ENCODE measurements at regions not wholly inside any gene's neighbourhood (a gene's known extent, or its start where the extent isn't known, plus 50 kb on each side); places are given as distances from the start of the nearest gene placed in this dataset.
"Not testable (repeated sequence)": the region's sequence is repeated elsewhere in the genome, so short reads cannot be mapped to it uniquely, and the experiment has no call there.

GRCh38 chr3:118618247-118619040, 416.2 kb downstream of the IGSF11 start:
- Histone ChIP-seq H3K4me3 (no peak overlapping the region), H3K36me3 (no peaks in the 10 kb centered on the region), H3K4me1 (no peaks in the 10 kb centered on the region), H3K27ac (no peak overlapping the region), H3K27me3 (no peaks in the 10 kb centered on the region), H3K9me3 (replicated peaks) (no peaks in the 10 kb centered on the region)
- no peak for DNase-seq

DNA sequence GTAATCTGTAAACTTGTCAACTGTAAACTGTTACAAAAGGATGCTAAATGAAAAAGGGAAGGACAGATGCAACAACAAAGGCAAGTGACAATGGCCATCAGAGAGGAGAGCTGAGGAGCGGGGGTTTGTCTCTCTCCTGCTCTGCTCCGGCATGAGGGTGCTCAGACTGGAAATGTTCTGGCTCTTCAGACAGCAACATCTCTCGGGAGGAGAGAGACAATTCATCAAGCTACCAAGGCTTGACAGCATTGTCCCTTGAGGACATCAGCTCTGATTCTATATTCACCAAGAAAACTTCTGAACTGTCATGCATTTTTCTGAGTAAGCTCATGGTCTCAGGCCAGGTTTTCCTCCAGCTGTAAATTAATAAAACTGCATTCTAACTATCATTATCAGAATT, 408.2 kb downstream of the IGSF11 start:
- Histone ChIP-seq H3K27me3 (no peaks in the 10 kb centered on the region), H3K4me1 (no peaks in the 10 kb centered on the region), H3K27ac (no peak overlapping the region), H3K36me3 (no peaks in the 10 kb centered on the region), H3K4me3 (no peak overlapping the region), H3K9me3 (replicated peaks) (no peaks in the 10 kb centered on the region)
- no peak for DNase-seq

- H3K4me3 ChIP-seq = no peak overlapping the region
- H3K9me3 ChIP-seq (replicated peaks) = no peaks in the 10 kb centered on the region
- H3K4me1 ChIP-seq = no peaks in the 10 kb centered on the region
- H3K27me3 ChIP-seq = no peaks in the 10 kb centered on the region
- no peaks in the 10 kb centered on the region for H3K36me3 ChIP-seq
- no peak overlapping the region for H3K27ac ChIP-seq
- peak; percentile 47 to 83 for DNase-seq
These were observed 405.8 kb downstream of the IGSF11 start for GRCh38 chr3:118628704-118629341.

DNA sequence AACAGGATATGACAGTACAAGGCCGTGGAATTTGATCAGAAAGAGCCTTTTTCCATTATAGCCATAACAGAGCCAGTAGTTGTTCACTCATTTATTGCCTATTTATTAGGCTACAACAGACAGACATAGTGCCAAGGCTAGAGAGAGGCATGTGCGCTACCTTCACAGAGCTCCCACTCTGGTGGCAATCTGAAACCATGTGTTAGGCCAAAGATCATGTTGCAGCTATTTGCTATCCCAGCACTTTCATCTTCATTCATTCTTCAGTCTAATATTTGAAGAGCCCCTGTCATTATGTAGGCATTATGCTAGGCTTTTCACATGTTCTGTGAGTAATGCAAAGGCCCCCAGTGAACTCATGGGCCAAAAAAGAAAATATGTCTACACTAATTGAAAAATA, 404.8 kb downstream of the IGSF11 start:
- Histone ChIP-seq H3K4me1 (no peaks in the 10 kb centered on the region), H3K4me3 (no peak overlapping the region), H3K27ac (no peak overlapping the region), H3K36me3 (no peaks in the 10 kb centered on the region), H3K27me3 (no peaks in the 10 kb centered on the region), H3K9me3 (replicated peaks) (no peaks in the 10 kb centered on the region)
- DNase-seq = no peak

- no peak overlapping the region for H3K4me3 ChIP-seq
- no peak for DNase-seq
- no peaks in the 10 kb centered on the region for H3K4me1 ChIP-seq
- H3K9me3 ChIP-seq (replicated peaks) = no peaks in the 10 kb centered on the region
- H3K36me3 ChIP-seq = no peaks in the 10 kb centered on the region
- H3K27me3 ChIP-seq = no peaks in the 10 kb centered on the region
- H3K27ac ChIP-seq = no peak overlapping the region
These were observed 398.9 kb downstream of the IGSF11 start for GRCh38 chr3:118635711-118636110.

DNA sequence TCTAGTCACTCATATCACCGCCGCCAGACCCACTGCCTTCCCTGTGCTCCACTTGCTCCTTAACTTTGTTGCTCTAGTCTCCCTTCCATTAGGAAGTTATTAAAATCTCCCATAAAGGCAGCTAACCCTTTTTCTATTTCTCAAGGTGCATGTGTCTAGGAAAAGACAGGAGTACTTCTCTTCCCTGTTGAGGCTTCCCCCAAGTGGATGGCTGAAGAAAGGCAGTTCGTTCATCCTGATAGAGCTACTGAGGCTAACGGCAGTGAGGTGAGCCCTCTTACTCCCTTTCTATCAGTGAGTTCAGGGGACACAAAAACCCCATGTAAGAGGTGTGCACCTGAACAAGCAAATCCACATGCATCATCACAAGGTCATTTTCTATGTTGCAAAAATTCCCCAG, 397.8 kb downstream of the IGSF11 start:
- Histone ChIP-seq H3K27ac (no peak overlapping the region), H3K4me3 (no peak overlapping the region), H3K4me1 (no peaks in the 10 kb centered on the region), H3K27me3 (no peaks in the 10 kb centered on the region), H3K9me3 (replicated peaks) (no peaks in the 10 kb centered on the region), H3K36me3 (no peaks in the 10 kb centered on the region)
- no peak for DNase-seq

DNA sequence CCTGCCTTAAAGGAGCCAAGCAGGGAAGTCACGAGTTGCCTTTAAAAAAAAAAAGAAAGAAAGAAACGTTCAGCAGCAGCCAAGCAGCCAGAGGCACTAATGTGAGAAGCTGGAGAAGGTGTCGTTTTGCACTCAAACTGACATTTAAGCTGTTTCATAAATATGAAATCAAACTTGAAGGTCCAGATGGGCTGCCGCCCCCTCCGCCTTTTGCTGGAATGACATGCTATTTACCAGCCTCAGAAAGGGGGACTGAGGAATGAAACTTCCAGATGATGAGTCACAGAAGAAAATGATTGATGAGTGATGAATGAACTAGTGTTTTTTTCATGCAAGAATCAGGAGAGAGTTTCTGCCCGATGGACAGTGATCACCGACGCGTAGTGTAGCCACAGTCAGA, 396.8 kb downstream of the IGSF11 start:
- no peak overlapping the region for H3K27ac ChIP-seq
- no peak overlapping the region for H3K4me3 ChIP-seq
- 0 out of 2 replicates have a peak, but pooled peaks cover 6% of the 10 kb centered on the region for H3K27me3 ChIP-seq
- no peaks in the 10 kb centered on the region for H3K9me3 ChIP-seq (replicated peaks)
- H3K36me3 ChIP-seq = no peaks in the 10 kb centered on the region
- no peaks in the 10 kb centered on the region for H3K4me1 ChIP-seq
- DNase-seq = no peak

- DNase-seq = peak; percentile 6 to 15
- Histone ChIP-seq H3K4me1 (no peaks in the 10 kb centered on the region), H3K36me3 (no peaks in the 10 kb centered on the region), H3K4me3 (no peak overlapping the region), H3K27ac (no peak overlapping the region), H3K27me3 (0 out of 2 replicates have a peak, but pooled peaks cover 12% of the 10 kb centered on the region), H3K9me3 (replicated peaks) (no peaks in the 10 kb centered on the region)
These were observed 393.0 kb downstream of the IGSF11 start for GRCh38 chr3:118641608-118642007.

DNA sequence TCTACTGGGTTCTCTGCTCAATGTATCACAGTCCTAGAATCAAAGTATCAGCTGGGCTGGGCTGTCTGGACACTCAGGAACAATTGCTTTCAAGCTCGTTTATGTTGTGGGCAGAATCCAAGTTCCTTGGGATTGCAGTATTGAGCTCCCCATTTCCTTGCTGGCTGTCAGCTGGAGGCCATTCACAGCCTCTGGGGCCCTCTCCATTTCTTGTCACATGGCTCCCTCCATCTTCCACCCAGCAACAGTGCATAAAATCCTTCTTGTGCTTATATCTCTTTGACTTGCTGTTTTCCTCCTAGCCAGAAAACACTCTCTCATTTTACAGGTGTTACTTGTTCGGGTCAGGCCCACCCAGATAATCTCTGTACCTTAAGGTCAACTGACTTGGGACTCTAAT, 363.5 kb downstream of the IGSF11 start:
- no peak for DNase-seq
- Histone ChIP-seq H3K4me3 (no peak overlapping the region), H3K4me1 (no peaks in the 10 kb centered on the region), H3K27ac (no peak overlapping the region), H3K36me3 (no peaks in the 10 kb centered on the region), H3K27me3 (no peaks in the 10 kb centered on the region), H3K9me3 (replicated peaks) (no peaks in the 10 kb centered on the region)

- no peaks in the 10 kb centered on the region; the same call in 1 of the 2 replicates for H3K9me3 ChIP-seq (replicated peaks)
- H3K27me3 ChIP-seq = no peaks in the 10 kb centered on the region
- no peak overlapping the region for H3K4me3 ChIP-seq
- H3K4me1 ChIP-seq = no peaks in the 10 kb centered on the region
- H3K27ac ChIP-seq = no peak overlapping the region
- DNase-seq = no peak
- no peaks in the 10 kb centered on the region for H3K36me3 ChIP-seq
These were observed 359.3 kb downstream of the IGSF11 start for GRCh38 chr3:118675305-118675704.

DNA sequence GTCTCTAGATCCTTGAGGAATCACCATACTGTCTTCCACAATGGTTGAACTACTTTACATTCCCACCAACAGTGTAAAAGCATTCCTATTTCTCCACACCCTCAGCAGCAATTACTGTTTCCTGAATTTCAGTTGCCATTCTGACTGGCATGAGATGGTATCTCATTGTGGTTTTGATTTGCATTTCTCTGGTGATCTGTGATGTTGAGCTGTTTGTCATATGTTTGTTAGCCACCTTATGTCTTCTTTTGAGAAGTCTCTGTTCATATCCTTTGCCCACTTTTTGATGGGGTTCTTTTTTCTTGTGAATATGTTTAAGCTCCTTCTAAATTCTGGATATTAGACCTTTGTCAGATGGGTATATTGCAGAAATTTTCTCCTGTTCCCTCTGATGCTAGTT, 356.0 kb downstream of the IGSF11 start:
- not testable (repeated sequence) for DNase-seq; H3K9me3 ChIP-seq (replicated peaks); H3K36me3 ChIP-seq; H3K27ac ChIP-seq; H3K4me3 ChIP-seq; H3K27me3 ChIP-seq
- peaks cover 18% of the 10 kb centered on the region for H3K4me1 ChIP-seq

DNA sequence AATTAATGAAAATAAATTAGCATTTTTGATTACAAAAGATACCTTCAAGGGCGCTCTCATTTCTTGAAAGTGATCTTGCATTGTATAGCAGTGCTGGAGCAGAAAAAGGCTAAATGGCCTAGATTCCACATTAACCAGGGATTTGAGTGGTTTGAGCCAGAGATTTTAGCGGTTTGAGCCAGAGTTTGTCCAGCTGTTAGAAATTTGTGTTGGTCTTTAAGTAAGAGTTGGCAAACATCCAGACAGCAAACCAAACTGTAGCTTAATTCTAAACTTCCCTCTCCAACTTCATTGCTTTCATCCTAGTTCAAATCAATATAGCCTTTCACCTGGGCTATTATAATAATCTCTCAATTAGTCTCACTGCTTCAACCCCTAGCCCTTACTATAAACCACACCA, 351.7 kb downstream of the IGSF11 start:
- Histone ChIP-seq H3K27me3 (peaks cover 7% of the 10 kb centered on the region; the same call in 1 of the 2 replicates), H3K27ac (peak overlapping the region; percentile 1; the same call in 1 of the 2 replicates), H3K4me3 (no peak overlapping the region), H3K9me3 (replicated peaks) (no peaks in the 10 kb centered on the region; the same call in 1 of the 2 replicates), H3K36me3 (no peaks in the 10 kb centered on the region), H3K4me1 (peaks cover 20% of the 10 kb centered on the region)
- peak; percentile 64 to 94 for DNase-seq

- Histone ChIP-seq H3K36me3 (no peaks in the 10 kb centered on the region), H3K4me3 (no peak overlapping the region), H3K27ac (no peak overlapping the region), H3K4me1 (peaks cover 20% of the 10 kb centered on the region), H3K9me3 (replicated peaks) (no peaks in the 10 kb centered on the region; the same call in 1 of the 2 replicates), H3K27me3 (peaks cover 7% of the 10 kb centered on the region; the same call in 1 of the 2 replicates)
- no peak for DNase-seq
These were observed 351.0 kb downstream of the IGSF11 start for GRCh38 chr3:118683636-118684035.

DNA sequence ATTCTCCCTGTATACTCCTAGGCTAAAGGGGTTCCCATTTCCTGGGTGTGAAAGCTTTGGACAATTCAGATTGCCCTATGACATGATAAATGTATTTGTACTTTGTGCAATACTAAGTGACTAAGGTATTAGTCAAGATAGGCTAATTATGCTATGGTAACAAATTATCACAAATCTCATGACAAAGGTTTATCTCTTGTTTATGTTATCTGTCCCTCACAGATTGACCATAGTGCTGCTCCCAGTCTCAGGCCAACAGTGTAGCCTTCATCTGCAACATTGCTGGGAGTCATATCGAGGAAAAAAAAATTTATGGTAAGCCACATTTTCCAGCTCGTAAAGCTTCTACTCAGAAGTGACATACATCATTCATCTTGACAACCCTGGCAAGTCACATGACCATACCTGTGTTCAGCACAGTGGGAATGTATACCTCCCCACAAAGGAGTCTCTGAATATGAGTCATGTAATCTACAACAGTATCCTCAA, 346.2 kb downstream of the IGSF11 start:
- peaks cover 4% of the 10 kb centered on the region for H3K4me1 ChIP-seq
- H3K27me3 ChIP-seq = peaks cover 7% of the 10 kb centered on the region; the same call in 1 of the 2 replicates
- no peak for DNase-seq
- H3K27ac ChIP-seq = no peak overlapping the region
- H3K4me3 ChIP-seq = no peak overlapping the region
- no peaks in the 10 kb centered on the region for H3K9me3 ChIP-seq (replicated peaks)
- no peaks in the 10 kb centered on the region for H3K36me3 ChIP-seq

- DNase-seq = no peak
- no peaks in the 10 kb centered on the region for H3K36me3 ChIP-seq
- H3K4me1 ChIP-seq = no peaks in the 10 kb centered on the region
- no peak overlapping the region for H3K27ac ChIP-seq
- H3K27me3 ChIP-seq = no peaks in the 10 kb centered on the region
- no peaks in the 10 kb centered on the region for H3K9me3 ChIP-seq (replicated peaks)
- no peak overlapping the region for H3K4me3 ChIP-seq
These were observed 342.2 kb downstream of the IGSF11 start for GRCh38 chr3:118692416-118692815.
